ENCODE measurements at regions not wholly inside any gene's neighbourhood (a gene's known extent, or its start where the extent isn't known, plus 50 kb on each side); places are given as distances from the start of the nearest gene placed in this dataset.

- DNase-seq: no peak
Observed at GRCh38 chr17:79521225-79521624, 89.6 kb downstream of the RBFOX3 start.

GRCh38 chr17:79520167-79521165 lies 90.4 kb downstream of the RBFOX3 start:
- no peak for DNase-seq

- no peak for DNase-seq
Observed at GRCh38 chr17:79519601-79520000, 91.2 kb downstream of the RBFOX3 start.

GRCh38 chr17:79518585-79519523 lies 92.0 kb downstream of the RBFOX3 start:
- no peak for DNase-seq

- DNase-seq: no peak
Observed at GRCh38 chr17:79517827-79518584, 92.8 kb downstream of the RBFOX3 start.

- no peak for DNase-seq
Observed at GRCh38 chr17:79515646-79516571, 94.9 kb downstream of the RBFOX3 start.

GRCh38 chr17:79515110-79515509 lies 95.7 kb downstream of the RBFOX3 start:
- DNase-seq: no peak

- no peak for DNase-seq
Observed at GRCh38 chr17:79513820-79514535, 96.9 kb downstream of the RBFOX3 start.

- DNase-seq: no peak
Observed at GRCh38 chr17:79513206-79513605, 97.6 kb downstream of the RBFOX3 start.

GRCh38 chr17:79511471-79511870 lies 99.4 kb downstream of the RBFOX3 start:
- no peak for DNase-seq

GRCh38 chr17:79510071-79510470 lies 100.8 kb downstream of the RBFOX3 start:
- DNase-seq: no peak

- no peak for DNase-seq
Observed at GRCh38 chr17:79509490-79509889, 101.4 kb downstream of the RBFOX3 start.

GRCh38 chr17:79509008-79509407 lies 101.8 kb downstream of the RBFOX3 start:
- no peak for DNase-seq

GRCh38 chr17:79508291-79508716 lies 102.5 kb downstream of the RBFOX3 start:
- DNase-seq: no peak

- DNase-seq: no peak
Observed at GRCh38 chr17:79506955-79507354, 103.9 kb downstream of the RBFOX3 start.

- DNase-seq: no peak
Observed at GRCh38 chr17:79506150-79506870, 104.5 kb downstream of the RBFOX3 start.

- no peak for DNase-seq
Observed at GRCh38 chr17:79505199-79505598, 105.7 kb downstream of the RBFOX3 start.

- no peak for DNase-seq
Observed at GRCh38 chr17:79504181-79504605, 106.7 kb downstream of the RBFOX3 start.

- no peak for DNase-seq
Observed at GRCh38 chr17:79503126-79503839, 107.6 kb downstream of the RBFOX3 start.
